Loucy (cell line): ENCODE measurements at regions not wholly inside any gene's neighbourhood (a gene's known extent, or its start where the extent isn't known, plus 50 kb on each side); places are given as distances from the start of the nearest gene placed in this dataset.

ENCODE experiments used
- H2AFZ ChIP-seq: fragments of 200-600 bp; sonication (generic); 2 replicates; pipeline ENCODE4 v1.6.0; 2016; ENCODE audit warnings: antibody characterized with exemption, mild to moderate bottlenecking, low read length, moderate library complexity
- H3F3A ChIP-seq: fragments of 200-600 bp; 2 replicates; pipeline ENCODE4 v1.6.0; 2016; ENCODE audit warnings: antibody characterized with exemption, low read depth, mild to moderate bottlenecking
- H3K27me3 ChIP-seq: fragments of 200-600 bp; sonication (generic); 2 replicates; pipeline ENCODE4 v1.6.1; 2014; ENCODE audit warnings: low read length, mild to moderate bottlenecking; ENCODE audit not compliant: insufficient read depth, poor library complexity, severe bottlenecking
- H3K36me3 ChIP-seq: fragments of 200-600 bp; sonication (generic); 2 replicates; pipeline ENCODE4 v1.6.1; 2016; ENCODE audit warnings: low read length; ENCODE audit not compliant: insufficient read depth
- H3K4me1 ChIP-seq: fragments of 200-600 bp; sonication (generic); 2 replicates; pipeline ENCODE4 v1.5.1; 2014; ENCODE audit warnings: low read length, mild to moderate bottlenecking; ENCODE audit not compliant: insufficient read depth, poor library complexity, severe bottlenecking
- H3K4me2 ChIP-seq: fragments of 200-600 bp; sonication (generic); 2 replicates; pipeline ENCODE4 v1.6.0; 2014; ENCODE audit warnings: antibody characterized with exemption, low read length, low read depth, mild to moderate bottlenecking; ENCODE audit not compliant: poor library complexity, severe bottlenecking
- H3K4me3 ChIP-seq: fragments of 200-600 bp; sonication (generic); 2 replicates; pipeline ENCODE4 v1.5.1; 2014; ENCODE audit warnings: low read length, mild to moderate bottlenecking, mixed read lengths; ENCODE audit not compliant: poor library complexity, severe bottlenecking
- H3K79me2 ChIP-seq: fragments of 200-600 bp; sonication (generic); 2 replicates; pipeline ENCODE4 v1.6.1; 2014; ENCODE audit warnings: low read length; ENCODE audit not compliant: insufficient read depth
- H3K9ac ChIP-seq: fragments of 200-600 bp; sonication (generic); 2 replicates; pipeline ENCODE4 v1.6.0; 2014; ENCODE audit warnings: mild to moderate bottlenecking, low read depth, low read length, moderate library complexity; ENCODE audit not compliant: poor library complexity, severe bottlenecking
- H3K9me2 ChIP-seq: fragments of 200-600 bp; sonication (generic); replicated peaks from 2 replicates; pipeline ENCODE4 v1.6.1; 2016; ENCODE audit warnings: low read depth, low read length, mixed read lengths
- H3K9me3 ChIP-seq: fragments of 200-600 bp; sonication (generic); 2 replicates; pipeline ENCODE4 v1.6.1; 2014; ENCODE audit warnings: mild to moderate bottlenecking, antibody characterized with exemption, low read length, low read depth; ENCODE audit not compliant: insufficient read depth
- H4K20me1 ChIP-seq: fragments of 200-600 bp; sonication (generic); 2 replicates; pipeline ENCODE4 v1.6.0; 2014; ENCODE audit warnings: antibody characterized with exemption, low read length, mild to moderate bottlenecking; ENCODE audit not compliant: insufficient read depth, poor library complexity, severe bottlenecking
- EZH2phosphoT487 ChIP-seq: fragments of 200-600 bp; IDR thresholded peaks from 2 replicates; pipeline ENCODE4 v1.6.1; 2018; ENCODE audit warnings: antibody characterized with exemption, mild to moderate bottlenecking, moderate library complexity, borderline replicate concordance
- TF ChIP-seq, protein P1 (sequence below): fragments of 200-600 bp; sonication (generic); conservative IDR thresholded peaks from 2 replicates; pipeline ENCODE4 v1.5.1; 2014; ENCODE audit warnings: mild to moderate bottlenecking, antibody characterized with exemption, low read length

DNA sequence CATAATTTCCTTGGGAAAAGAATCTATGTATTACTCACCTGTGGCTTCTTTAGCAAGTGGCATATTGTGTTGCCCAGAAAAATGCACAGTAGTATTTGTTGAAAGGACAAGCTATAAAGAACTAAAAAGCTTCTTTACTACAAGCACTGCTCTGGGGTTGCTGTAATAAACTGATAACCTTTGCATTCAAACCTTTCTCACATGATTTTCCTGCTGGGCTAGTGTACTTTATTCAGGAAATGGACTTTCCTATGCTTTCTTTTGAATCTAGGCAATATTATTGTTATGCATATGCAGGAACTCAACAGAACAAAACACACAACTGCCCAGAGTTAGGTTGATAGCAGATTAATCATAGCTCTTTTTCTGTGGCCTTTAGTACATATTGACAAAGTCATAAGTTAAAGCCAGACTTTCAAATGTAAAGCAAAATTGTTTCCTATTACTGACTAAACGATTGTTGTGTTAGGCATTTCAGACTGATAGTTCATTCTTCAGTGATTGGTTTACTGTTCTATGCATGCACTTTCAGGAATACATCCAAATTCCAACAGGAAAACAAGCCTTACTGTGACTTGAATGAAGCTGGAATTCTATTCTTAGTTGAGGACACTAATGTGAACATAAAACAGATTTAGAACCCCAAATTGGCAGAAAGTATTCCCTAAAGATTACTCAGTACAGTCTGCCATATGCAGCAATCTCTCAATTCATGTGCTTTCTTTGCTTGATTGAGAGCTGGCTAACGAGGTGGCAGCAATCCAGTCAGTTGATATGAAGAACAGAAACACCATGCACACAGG is 564.3 kb upstream of the NEGR1 start:
- H3K4me1 ChIP-seq: no peaks in the 10 kb centered on the region
- no peaks in the 10 kb centered on the region for H3K9me3 ChIP-seq
- H3K27me3 ChIP-seq: no peaks in the 10 kb centered on the region
- H3K9ac ChIP-seq: no peak overlapping the region
- H3K79me2 ChIP-seq: no peaks in the 10 kb centered on the region
- H3K4me2 ChIP-seq: no peak overlapping the region
- no peak overlapping the region for H3K4me3 ChIP-seq
- no peaks in the 10 kb centered on the region for H3K36me3 ChIP-seq
- no peaks in the 10 kb centered on the region for H3K9me2 ChIP-seq
- TF ChIP-seq, protein P1, sequence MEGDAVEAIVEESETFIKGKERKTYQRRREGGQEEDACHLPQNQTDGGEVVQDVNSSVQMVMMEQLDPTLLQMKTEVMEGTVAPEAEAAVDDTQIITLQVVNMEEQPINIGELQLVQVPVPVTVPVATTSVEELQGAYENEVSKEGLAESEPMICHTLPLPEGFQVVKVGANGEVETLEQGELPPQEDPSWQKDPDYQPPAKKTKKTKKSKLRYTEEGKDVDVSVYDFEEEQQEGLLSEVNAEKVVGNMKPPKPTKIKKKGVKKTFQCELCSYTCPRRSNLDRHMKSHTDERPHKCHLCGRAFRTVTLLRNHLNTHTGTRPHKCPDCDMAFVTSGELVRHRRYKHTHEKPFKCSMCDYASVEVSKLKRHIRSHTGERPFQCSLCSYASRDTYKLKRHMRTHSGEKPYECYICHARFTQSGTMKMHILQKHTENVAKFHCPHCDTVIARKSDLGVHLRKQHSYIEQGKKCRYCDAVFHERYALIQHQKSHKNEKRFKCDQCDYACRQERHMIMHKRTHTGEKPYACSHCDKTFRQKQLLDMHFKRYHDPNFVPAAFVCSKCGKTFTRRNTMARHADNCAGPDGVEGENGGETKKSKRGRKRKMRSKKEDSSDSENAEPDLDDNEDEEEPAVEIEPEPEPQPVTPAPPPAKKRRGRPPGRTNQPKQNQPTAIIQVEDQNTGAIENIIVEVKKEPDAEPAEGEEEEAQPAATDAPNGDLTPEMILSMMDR: no peak
- TF ChIP-seq EZH2phosphoT487: no peak
- no peaks in the 10 kb centered on the region for H4K20me1 ChIP-seq
- H3F3A ChIP-seq: no peaks in the 10 kb centered on the region
- no peak overlapping the region for H2AFZ ChIP-seq

DNA sequence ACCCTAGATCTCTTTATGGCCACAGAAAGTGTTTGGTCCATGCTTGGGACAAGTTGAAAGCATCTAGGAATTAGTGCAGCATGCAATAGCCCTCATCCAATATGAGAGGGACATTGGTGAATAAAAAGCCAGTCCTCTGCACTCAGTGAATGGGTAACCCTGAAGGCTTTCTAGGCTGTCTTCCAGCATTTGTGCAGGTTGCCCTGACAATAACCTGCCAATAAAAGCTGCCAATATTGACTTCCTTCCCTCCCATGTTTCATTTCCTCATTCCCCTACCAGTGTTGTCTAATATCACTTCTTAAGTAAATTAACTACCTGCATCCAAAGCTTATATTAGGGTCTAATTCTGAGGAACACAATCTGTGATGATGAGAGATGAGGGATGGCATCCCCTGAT is 563.6 kb upstream of the NEGR1 start:
- no peak overlapping the region for H3K9ac ChIP-seq
- H3K4me2 ChIP-seq: no peak overlapping the region
- H3K4me3 ChIP-seq: no peak overlapping the region
- H3K27me3 ChIP-seq: no peaks in the 10 kb centered on the region
- H3K36me3 ChIP-seq: no peaks in the 10 kb centered on the region
- no peaks in the 10 kb centered on the region for H3F3A ChIP-seq
- no peaks in the 10 kb centered on the region for H4K20me1 ChIP-seq
- TF ChIP-seq EZH2phosphoT487: no peak
- TF ChIP-seq, protein P1: no peak
- H2AFZ ChIP-seq: no peak overlapping the region
- H3K9me2 ChIP-seq: no peaks in the 10 kb centered on the region
- no peaks in the 10 kb centered on the region for H3K79me2 ChIP-seq
- no peaks in the 10 kb centered on the region for H3K4me1 ChIP-seq
- H3K9me3 ChIP-seq: no peaks in the 10 kb centered on the region

DNA sequence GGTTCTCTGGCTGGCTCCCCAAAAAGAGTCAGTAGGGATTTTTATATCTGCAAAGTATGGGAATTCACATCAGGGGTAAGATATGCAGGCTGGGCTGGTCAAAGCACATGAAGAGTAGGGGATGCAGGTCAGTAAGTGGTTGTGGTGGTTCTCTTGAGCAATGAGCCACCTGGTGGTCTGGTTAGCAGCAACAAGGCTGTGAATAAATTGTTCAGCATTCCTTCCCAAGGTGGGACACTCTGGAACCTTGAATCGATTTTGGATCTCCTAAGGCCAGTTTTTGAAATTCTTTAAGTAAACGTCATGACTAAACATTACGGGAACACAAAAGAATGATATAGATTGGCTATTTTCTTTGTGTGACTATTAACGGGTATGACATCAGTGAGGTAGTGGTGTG is 563.0 kb upstream of the NEGR1 start:
- Histone ChIP-seq H4K20me1 (no peaks in the 10 kb centered on the region), H3K79me2 (no peaks in the 10 kb centered on the region), H3K9ac (no peak overlapping the region), H3K27me3 (no peaks in the 10 kb centered on the region), H3K4me3 (no peak overlapping the region), H3K9me2 (no peaks in the 10 kb centered on the region), H3F3A (no peaks in the 10 kb centered on the region), H3K4me1 (no peaks in the 10 kb centered on the region), H2AFZ (no peak overlapping the region), H3K4me2 (no peak overlapping the region), H3K36me3 (no peaks in the 10 kb centered on the region), H3K9me3 (no peaks in the 10 kb centered on the region)
- no peak for TF ChIP-seq EZH2phosphoT487
- TF ChIP-seq, protein P1: peak; percentile 50
